SU-DHL-6 (cell line): ENCODE measurements at regions not wholly inside any gene's neighbourhood (a gene's known extent, or its start where the extent isn't known, plus 50 kb on each side); places are given as distances from the start of the nearest gene placed in this dataset.

ENCODE experiments used
- EZH2phosphoT487 ChIP-seq: fragments of 200-600 bp; sonication (generic), shearing (Covaris generic); conservative IDR thresholded peaks from 2 replicates; pipeline ENCODE4 v1.6.1; 2018; ENCODE audit warnings: mild to moderate bottlenecking, antibody characterized with exemption, low read length, moderate library complexity, mixed read lengths
- TF ChIP-seq, protein P1 (sequence below): fragments of 200-600 bp; sonication (generic); IDR thresholded peaks from one replicate; pipeline ENCODE4 v1.5.1; 2017; ENCODE audit warnings: antibody characterized with exemption, mild to moderate bottlenecking, low read length, moderate library complexity; ENCODE audit not compliant: insufficient read depth, poor library complexity, severe bottlenecking

DNA sequence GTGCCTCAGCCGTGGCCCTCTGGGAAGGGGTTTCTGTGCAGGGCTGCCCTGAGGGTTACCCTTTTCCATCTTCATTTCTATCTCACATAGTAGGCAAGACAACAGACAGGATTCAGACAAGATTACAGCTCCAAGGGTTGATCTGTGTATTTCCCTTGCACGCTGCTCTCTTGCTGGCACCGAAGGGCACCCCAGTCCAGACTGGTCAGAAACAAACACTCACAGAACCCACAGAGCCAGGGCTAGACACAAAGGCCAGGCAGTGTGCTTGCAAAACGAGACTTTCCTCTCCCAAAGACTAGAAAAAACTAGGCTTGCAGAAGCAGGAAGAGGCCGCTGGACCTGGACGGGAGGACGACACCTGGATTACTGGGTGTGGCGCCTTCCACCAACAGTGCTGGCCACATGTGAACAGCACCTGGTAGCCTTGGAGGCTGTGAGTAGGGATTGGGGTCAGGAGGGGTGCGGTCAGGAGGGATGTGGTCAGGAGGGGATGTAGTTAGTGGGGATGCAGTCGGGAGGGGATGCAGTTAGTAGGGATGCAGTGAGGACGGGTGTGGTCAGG, 96.8 kb downstream of the BDH1 start:
- TF ChIP-seq, protein P1, sequence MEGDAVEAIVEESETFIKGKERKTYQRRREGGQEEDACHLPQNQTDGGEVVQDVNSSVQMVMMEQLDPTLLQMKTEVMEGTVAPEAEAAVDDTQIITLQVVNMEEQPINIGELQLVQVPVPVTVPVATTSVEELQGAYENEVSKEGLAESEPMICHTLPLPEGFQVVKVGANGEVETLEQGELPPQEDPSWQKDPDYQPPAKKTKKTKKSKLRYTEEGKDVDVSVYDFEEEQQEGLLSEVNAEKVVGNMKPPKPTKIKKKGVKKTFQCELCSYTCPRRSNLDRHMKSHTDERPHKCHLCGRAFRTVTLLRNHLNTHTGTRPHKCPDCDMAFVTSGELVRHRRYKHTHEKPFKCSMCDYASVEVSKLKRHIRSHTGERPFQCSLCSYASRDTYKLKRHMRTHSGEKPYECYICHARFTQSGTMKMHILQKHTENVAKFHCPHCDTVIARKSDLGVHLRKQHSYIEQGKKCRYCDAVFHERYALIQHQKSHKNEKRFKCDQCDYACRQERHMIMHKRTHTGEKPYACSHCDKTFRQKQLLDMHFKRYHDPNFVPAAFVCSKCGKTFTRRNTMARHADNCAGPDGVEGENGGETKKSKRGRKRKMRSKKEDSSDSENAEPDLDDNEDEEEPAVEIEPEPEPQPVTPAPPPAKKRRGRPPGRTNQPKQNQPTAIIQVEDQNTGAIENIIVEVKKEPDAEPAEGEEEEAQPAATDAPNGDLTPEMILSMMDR, result no peak
- no peak for TF ChIP-seq EZH2phosphoT487
